ENCODE measurements at regions not wholly inside any gene's neighbourhood (a gene's known extent, or its start where the extent isn't known, plus 50 kb on each side); places are given as distances from the start of the nearest gene placed in this dataset.

DNA sequence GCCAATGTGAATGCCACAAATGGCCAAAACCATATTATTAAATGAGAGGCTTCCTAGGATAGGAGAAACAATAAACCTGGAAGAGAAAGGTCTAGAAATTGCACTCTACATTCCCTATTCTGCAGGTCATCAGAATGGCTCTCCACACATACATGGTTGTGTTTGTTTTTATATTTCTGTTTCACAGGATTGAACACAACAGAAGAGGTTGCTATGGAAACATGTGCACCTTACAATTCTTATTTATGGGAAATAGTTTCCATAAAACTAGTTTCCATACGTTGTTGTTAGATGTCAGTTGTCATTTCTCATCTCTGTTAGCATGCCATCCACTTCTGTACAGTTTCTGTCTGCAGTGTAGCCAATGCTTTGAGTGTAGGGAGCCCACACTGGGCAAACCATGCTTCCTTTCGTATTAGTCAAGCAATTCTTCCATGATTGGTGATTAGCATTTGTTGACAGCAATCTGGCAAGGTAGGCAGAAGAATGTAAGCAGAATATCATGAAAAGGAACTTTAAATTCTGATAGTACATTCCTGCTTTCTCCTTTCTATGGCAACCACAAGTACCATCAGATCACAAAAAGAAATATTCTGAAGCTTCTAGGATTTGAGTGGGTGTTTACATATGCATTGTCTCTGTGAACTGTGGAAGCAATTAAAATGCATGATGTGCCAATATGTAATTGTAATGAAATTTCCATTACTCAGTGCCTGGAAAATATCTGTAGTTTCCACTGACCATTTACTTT, 141.6 kb upstream of the AVPR1A start:
- H3K36me3 Mint-ChIP-seq (ENCODE audit: low read depth, unreplicated experiment) = no peaks in the 10 kb centered on the region
- TF ChIP-seq, protein P1, sequence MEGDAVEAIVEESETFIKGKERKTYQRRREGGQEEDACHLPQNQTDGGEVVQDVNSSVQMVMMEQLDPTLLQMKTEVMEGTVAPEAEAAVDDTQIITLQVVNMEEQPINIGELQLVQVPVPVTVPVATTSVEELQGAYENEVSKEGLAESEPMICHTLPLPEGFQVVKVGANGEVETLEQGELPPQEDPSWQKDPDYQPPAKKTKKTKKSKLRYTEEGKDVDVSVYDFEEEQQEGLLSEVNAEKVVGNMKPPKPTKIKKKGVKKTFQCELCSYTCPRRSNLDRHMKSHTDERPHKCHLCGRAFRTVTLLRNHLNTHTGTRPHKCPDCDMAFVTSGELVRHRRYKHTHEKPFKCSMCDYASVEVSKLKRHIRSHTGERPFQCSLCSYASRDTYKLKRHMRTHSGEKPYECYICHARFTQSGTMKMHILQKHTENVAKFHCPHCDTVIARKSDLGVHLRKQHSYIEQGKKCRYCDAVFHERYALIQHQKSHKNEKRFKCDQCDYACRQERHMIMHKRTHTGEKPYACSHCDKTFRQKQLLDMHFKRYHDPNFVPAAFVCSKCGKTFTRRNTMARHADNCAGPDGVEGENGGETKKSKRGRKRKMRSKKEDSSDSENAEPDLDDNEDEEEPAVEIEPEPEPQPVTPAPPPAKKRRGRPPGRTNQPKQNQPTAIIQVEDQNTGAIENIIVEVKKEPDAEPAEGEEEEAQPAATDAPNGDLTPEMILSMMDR (IDR thresholded peaks at IDR 0.05; ENCODE audit: unreplicated experiment) = no peak
- H3K27ac Mint-ChIP-seq (ENCODE audit: unreplicated experiment) = no peak overlapping the region
- H3K4me1 Mint-ChIP-seq (ENCODE audit: unreplicated experiment) = peaks cover 9% of the 10 kb centered on the region
- H3K4me3 Mint-ChIP-seq (ENCODE audit: unreplicated experiment) = no peak overlapping the region
- no peak for DNase-seq (ENCODE audit: low spot score)
- H3K9me3 Mint-ChIP-seq (ENCODE audit: unreplicated experiment) = no peaks in the 10 kb centered on the region
- no peaks in the 10 kb centered on the region for H3K27me3 Mint-ChIP-seq (ENCODE audit: unreplicated experiment)

DNA sequence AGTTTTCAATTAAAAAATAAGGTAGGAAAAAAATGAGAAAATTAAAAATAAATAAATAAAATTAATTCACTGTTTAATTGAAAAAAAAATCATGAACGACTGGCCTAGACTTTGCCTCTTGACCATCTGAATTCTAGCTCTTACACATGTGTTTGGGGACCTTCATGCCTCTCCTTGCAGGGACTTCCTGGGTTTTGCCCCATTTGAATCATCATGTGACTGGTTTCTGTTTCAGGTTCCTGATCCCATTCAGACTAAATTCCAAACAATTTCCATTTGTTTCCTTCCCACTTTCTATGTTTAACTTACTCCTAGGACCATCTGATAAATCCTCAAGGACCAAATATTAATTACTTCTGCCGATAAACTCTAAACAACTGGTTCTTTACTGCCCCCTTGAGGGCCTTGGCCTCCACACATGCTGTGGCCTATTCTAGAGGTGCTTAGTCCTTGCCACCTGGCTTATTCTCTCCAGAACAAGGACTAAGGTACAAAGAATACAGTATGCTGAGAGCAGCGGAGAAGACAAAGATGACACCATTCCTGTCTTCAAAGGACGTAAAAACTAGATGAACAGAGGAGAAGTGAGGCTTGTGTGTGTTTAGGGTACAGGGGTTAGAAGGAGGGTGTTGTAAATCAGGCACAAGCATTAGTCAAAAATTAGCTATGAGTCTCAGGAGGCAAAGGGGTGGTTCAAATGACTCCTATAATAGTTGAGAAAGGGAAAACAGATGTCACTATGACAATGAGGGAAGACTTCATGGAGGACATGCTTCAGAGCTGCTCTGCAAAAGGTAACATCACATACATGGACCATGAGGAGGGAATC, 125.8 kb upstream of the AVPR1A start:
- no peak overlapping the region for H3K4me3 Mint-ChIP-seq (ENCODE audit: unreplicated experiment)
- H3K27ac Mint-ChIP-seq (ENCODE audit: unreplicated experiment) = no peak overlapping the region
- DNase-seq (ENCODE audit: low spot score) = peak; percentile 54

DNA sequence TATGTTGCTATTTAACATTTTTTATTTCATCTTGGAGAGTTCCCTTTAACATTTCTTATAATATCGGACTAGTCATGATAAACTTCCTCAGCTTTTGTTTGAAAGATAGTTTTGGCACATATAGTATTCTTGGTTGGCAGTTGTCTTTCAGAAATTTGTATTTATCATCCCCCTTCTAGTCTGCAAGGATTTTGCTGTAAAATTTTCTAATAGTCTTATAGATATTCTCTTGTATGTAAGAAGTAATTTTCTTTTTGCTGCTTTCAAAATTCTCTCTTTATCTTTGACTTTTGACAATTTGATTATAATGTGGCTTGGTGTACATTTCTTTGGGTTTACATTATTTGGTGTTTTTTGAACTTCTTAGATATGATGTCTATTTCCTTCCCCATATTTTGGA, 116.0 kb upstream of the AVPR1A start:
- no peak overlapping the region for H3K4me3 Mint-ChIP-seq (ENCODE audit: unreplicated experiment)
- no peak overlapping the region for H3K27ac Mint-ChIP-seq (ENCODE audit: unreplicated experiment)
- H3K36me3 Mint-ChIP-seq (ENCODE audit: low read depth, unreplicated experiment) = peaks cover 5% of the 10 kb centered on the region
- TF ChIP-seq, protein P1 (IDR thresholded peaks at IDR 0.05; ENCODE audit: unreplicated experiment) = no peak
- H3K9me3 Mint-ChIP-seq (ENCODE audit: unreplicated experiment) = peaks cover 6% of the 10 kb centered on the region
- no peaks in the 10 kb centered on the region for H3K4me1 Mint-ChIP-seq (ENCODE audit: unreplicated experiment)
- no peak for DNase-seq (ENCODE audit: low spot score)
- H3K27me3 Mint-ChIP-seq (ENCODE audit: unreplicated experiment) = peaks cover 3% of the 10 kb centered on the region

More for the DNA sequence above, 125.8 kb upstream of the AVPR1A start:
- no peaks in the 10 kb centered on the region for H3K36me3 Mint-ChIP-seq (ENCODE audit: low read depth, unreplicated experiment)
- no peaks in the 10 kb centered on the region for H3K4me1 Mint-ChIP-seq (ENCODE audit: unreplicated experiment)
- peaks cover 2% of the 10 kb centered on the region for H3K27me3 Mint-ChIP-seq (ENCODE audit: unreplicated experiment)
- no peaks in the 10 kb centered on the region for H3K9me3 Mint-ChIP-seq (ENCODE audit: unreplicated experiment)
- TF ChIP-seq, protein P1 (IDR thresholded peaks at IDR 0.05; ENCODE audit: unreplicated experiment) = peak; percentile 64

DNA sequence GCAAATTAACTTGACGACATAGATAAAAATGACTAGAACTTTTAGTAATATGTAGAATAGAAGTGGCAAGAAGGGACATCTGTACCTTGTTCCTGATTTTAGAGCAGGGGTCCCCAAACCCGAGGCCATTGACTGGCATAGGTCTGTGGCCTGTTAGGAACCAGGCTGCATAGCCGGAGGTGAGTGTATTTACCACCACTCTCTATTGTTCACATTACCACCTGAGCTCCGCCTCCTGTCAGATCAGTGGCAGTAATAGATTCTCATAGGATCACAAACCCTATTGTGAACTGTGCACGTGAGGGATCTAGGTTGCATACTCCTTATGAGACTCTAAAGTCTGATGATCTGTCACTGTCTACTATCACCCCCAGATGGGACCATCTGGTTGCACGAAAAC, 113.6 kb upstream of the AVPR1A start:
- Mint-ChIP-seq H3K4me3 (ENCODE audit: unreplicated experiment) (no peak overlapping the region), H3K4me1 (ENCODE audit: unreplicated experiment) (no peaks in the 10 kb centered on the region), H3K9me3 (ENCODE audit: unreplicated experiment) (peaks cover 6% of the 10 kb centered on the region), H3K27ac (ENCODE audit: unreplicated experiment) (no peak overlapping the region), H3K27me3 (ENCODE audit: unreplicated experiment) (no peaks in the 10 kb centered on the region), H3K36me3 (ENCODE audit: low read depth, unreplicated experiment) (peaks cover 5% of the 10 kb centered on the region)
- TF ChIP-seq, protein P1 (IDR thresholded peaks at IDR 0.05; ENCODE audit: unreplicated experiment) = no peak
- DNase-seq (ENCODE audit: low spot score) = no peak

DNA sequence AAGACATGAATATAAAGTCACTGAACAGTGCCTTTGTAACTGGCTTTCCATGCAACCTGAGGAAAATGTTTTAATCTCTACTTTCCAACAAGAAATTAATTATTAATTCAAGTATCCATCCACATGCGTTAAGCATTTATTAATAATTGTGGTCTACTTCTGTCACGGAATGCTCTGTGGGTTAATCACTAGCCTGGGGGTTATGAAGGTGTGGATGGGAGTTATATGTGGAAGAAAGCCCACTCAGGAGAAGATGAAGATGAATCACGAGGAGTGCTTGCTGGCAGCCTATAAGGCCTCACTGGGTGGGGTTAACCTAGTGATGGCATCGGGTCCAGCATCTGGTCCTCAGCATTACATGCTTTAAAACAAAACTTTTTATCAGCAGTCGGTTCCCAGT, 99.5 kb upstream of the AVPR1A start:
- H3K4me3 Mint-ChIP-seq (ENCODE audit: unreplicated experiment) = no peak overlapping the region
- no peaks in the 10 kb centered on the region for H3K9me3 Mint-ChIP-seq (ENCODE audit: unreplicated experiment)
- H3K27me3 Mint-ChIP-seq (ENCODE audit: unreplicated experiment) = no peaks in the 10 kb centered on the region
- H3K36me3 Mint-ChIP-seq (ENCODE audit: low read depth, unreplicated experiment) = no peaks in the 10 kb centered on the region
- no peak for DNase-seq (ENCODE audit: low spot score)
- H3K4me1 Mint-ChIP-seq (ENCODE audit: unreplicated experiment) = no peaks in the 10 kb centered on the region
- no peak overlapping the region for H3K27ac Mint-ChIP-seq (ENCODE audit: unreplicated experiment)
- TF ChIP-seq, protein P1 (IDR thresholded peaks at IDR 0.05; ENCODE audit: unreplicated experiment) = no peak

All from endothelial cell (in vitro differentiated cells).